ENCODE measurements at regions not wholly inside any gene's neighbourhood (a gene's known extent, or its start where the extent isn't known, plus 50 kb on each side); places are given as distances from the start of the nearest gene placed in this dataset.
"Not testable (repeated sequence)": the region's sequence is repeated elsewhere in the genome, so short reads cannot be mapped to it uniquely, and the experiment has no call there.

- DNase-seq (ENCODE audit: extremely low read depth, low read depth): no peak
- no peak for TF ChIP-seq CTCF (IDR thresholded peaks at IDR 0.05; ENCODE audit: low read depth, low read length, missing control alignments)
- no peak overlapping the region for H3K4me3 ChIP-seq (replicated peaks; ENCODE audit: low read depth, low read length)
Observed at GRCh38 chr12:46516933-46517578, 144.5 kb upstream of the SLC38A2 start.

GRCh38 chr12:46516238-46516932 is 143.8 kb upstream of the SLC38A2 start:
- no peak overlapping the region for H3K4me3 ChIP-seq (replicated peaks; ENCODE audit: low read depth, low read length)
- no peak for DNase-seq (ENCODE audit: extremely low read depth, low read depth)
- TF ChIP-seq CTCF (IDR thresholded peaks at IDR 0.05; ENCODE audit: low read depth, low read length, missing control alignments): no peak

GRCh38 chr12:46515829-46516228 is 143.3 kb upstream of the SLC38A2 start:
- no peak overlapping the region for H3K4me3 ChIP-seq (replicated peaks; ENCODE audit: low read depth, low read length)
- no peak for TF ChIP-seq CTCF (IDR thresholded peaks at IDR 0.05; ENCODE audit: low read depth, low read length, missing control alignments)
- no peak for DNase-seq (ENCODE audit: extremely low read depth, low read depth)

- no peak for TF ChIP-seq CTCF (IDR thresholded peaks at IDR 0.05; ENCODE audit: low read depth, low read length, missing control alignments)
- no peak overlapping the region for H3K4me3 ChIP-seq (replicated peaks; ENCODE audit: low read depth, low read length)
- no peak for DNase-seq (ENCODE audit: extremely low read depth, low read depth)
Observed at GRCh38 chr12:46514886-46515285, 142.3 kb upstream of the SLC38A2 start.

- not testable (repeated sequence) for DNase-seq (ENCODE audit: extremely low read depth, low read depth)
Observed at GRCh38 chr12:46510257-46510656, 137.7 kb upstream of the SLC38A2 start.

GRCh38 chr12:46509135-46509534 is 136.6 kb upstream of the SLC38A2 start:
- no peak for TF ChIP-seq CTCF (IDR thresholded peaks at IDR 0.05; ENCODE audit: low read depth, low read length, missing control alignments)
- no peak overlapping the region for H3K4me3 ChIP-seq (replicated peaks; ENCODE audit: low read depth, low read length)
- no peak for DNase-seq (ENCODE audit: extremely low read depth, low read depth)

More at GRCh38 chr12:46510257-46510656, 137.7 kb upstream of the SLC38A2 start:
- not testable (repeated sequence) for H3K4me3 ChIP-seq (replicated peaks; ENCODE audit: low read depth, low read length)

GRCh38 chr12:46508651-46509050 is 136.1 kb upstream of the SLC38A2 start:
- H3K4me3 ChIP-seq (replicated peaks; ENCODE audit: low read depth, low read length): no peak overlapping the region
- no peak for TF ChIP-seq CTCF (IDR thresholded peaks at IDR 0.05; ENCODE audit: low read depth, low read length, missing control alignments)

More at GRCh38 chr12:46508651-46509050, 136.1 kb upstream of the SLC38A2 start:
- no peak for DNase-seq (ENCODE audit: extremely low read depth, low read depth)

Measured in HFF-Myc (cell line).